ENCODE measurements at regions not wholly inside any gene's neighbourhood (a gene's known extent, or its start where the extent isn't known, plus 50 kb on each side); places are given as distances from the start of the nearest gene placed in this dataset.

- TF ChIP-seq, protein P1, sequence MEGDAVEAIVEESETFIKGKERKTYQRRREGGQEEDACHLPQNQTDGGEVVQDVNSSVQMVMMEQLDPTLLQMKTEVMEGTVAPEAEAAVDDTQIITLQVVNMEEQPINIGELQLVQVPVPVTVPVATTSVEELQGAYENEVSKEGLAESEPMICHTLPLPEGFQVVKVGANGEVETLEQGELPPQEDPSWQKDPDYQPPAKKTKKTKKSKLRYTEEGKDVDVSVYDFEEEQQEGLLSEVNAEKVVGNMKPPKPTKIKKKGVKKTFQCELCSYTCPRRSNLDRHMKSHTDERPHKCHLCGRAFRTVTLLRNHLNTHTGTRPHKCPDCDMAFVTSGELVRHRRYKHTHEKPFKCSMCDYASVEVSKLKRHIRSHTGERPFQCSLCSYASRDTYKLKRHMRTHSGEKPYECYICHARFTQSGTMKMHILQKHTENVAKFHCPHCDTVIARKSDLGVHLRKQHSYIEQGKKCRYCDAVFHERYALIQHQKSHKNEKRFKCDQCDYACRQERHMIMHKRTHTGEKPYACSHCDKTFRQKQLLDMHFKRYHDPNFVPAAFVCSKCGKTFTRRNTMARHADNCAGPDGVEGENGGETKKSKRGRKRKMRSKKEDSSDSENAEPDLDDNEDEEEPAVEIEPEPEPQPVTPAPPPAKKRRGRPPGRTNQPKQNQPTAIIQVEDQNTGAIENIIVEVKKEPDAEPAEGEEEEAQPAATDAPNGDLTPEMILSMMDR (IDR thresholded peaks at IDR 0.05; ENCODE audit: extremely low read depth in 1 of 2, insufficient read depth in 1 of 2, low read depth in 1 of 2, low read length in 2 of 2): no peak
- TF ChIP-seq POLR2A (IDR thresholded peaks at IDR 0.05; ENCODE audit: low read depth, low read length) (no peak), MYC (IDR thresholded peaks at IDR 0.05; ENCODE audit: low read depth, low read length) (no peak), EZH2 (IDR thresholded peaks at IDR 0.05; ENCODE audit: borderline replicate concordance, low read depth, low read length, severe bottlenecking) (no peak)
These were observed 96.5 kb upstream of the AJAP1 start for GRCh38 chr1:4557949-4558348.
